Mesothelial cell of epicardium (in vitro differentiated cells): ENCODE measurements at regions not wholly inside any gene's neighbourhood (a gene's known extent, or its start where the extent isn't known, plus 50 kb on each side); places are given as distances from the start of the nearest gene placed in this dataset.

Source experiments
- DNase-seq, 2 experiments: peaks; one replicate each; pipeline ENCODE4 v3.0.0; 2021; ENCODE audit warnings: low spot score in 2 of 2; ENCODE audit not compliant: unreplicated experiment in 2 of 2
- H3K27ac Mint-ChIP-seq: 2 replicates; pipeline ENCODE4 v1.8.0; 2021; ENCODE audit warnings: mixed read lengths
- H3K27me3 Mint-ChIP-seq: 2 replicates; pipeline ENCODE4 v1.8.0; 2021; ENCODE audit warnings: low read depth, mixed read lengths
- H3K36me3 Mint-ChIP-seq: 2 replicates; pipeline ENCODE4 v1.8.0; 2021; ENCODE audit warnings: mixed read lengths
- H3K4me1 Mint-ChIP-seq: 2 replicates; pipeline ENCODE4 v1.8.0; 2021; ENCODE audit warnings: mixed read lengths
- H3K4me3 Mint-ChIP-seq: 2 replicates; pipeline ENCODE4 v1.8.0; 2021; ENCODE audit warnings: mild to moderate bottlenecking, moderate library complexity, mixed read lengths
- H3K9me3 Mint-ChIP-seq: 2 replicates; pipeline ENCODE4 v1.8.0; 2021; ENCODE audit warnings: mixed read lengths
- TF ChIP-seq, protein P1 (sequence below): fragments of 200-600 bp; sonication (generic); IDR thresholded peaks from one replicate; pipeline ENCODE4 v1.5.0; 2021; ENCODE audit warnings: antibody characterized with exemption; ENCODE audit not compliant: unreplicated experiment

- Mint-ChIP-seq H3K27ac (no peak overlapping the region), H3K4me3 (no peak overlapping the region), H3K9me3 (no peaks in the 10 kb centered on the region), H3K27me3 (peaks cover 3% of the 10 kb centered on the region), H3K4me1 (no peaks in the 10 kb centered on the region), H3K36me3 (no peaks in the 10 kb centered on the region)
- no peak for DNase-seq
- TF ChIP-seq, protein P1, sequence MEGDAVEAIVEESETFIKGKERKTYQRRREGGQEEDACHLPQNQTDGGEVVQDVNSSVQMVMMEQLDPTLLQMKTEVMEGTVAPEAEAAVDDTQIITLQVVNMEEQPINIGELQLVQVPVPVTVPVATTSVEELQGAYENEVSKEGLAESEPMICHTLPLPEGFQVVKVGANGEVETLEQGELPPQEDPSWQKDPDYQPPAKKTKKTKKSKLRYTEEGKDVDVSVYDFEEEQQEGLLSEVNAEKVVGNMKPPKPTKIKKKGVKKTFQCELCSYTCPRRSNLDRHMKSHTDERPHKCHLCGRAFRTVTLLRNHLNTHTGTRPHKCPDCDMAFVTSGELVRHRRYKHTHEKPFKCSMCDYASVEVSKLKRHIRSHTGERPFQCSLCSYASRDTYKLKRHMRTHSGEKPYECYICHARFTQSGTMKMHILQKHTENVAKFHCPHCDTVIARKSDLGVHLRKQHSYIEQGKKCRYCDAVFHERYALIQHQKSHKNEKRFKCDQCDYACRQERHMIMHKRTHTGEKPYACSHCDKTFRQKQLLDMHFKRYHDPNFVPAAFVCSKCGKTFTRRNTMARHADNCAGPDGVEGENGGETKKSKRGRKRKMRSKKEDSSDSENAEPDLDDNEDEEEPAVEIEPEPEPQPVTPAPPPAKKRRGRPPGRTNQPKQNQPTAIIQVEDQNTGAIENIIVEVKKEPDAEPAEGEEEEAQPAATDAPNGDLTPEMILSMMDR: no peak
Observed at GRCh38 chr4:179001918-179002317, 1559.7 kb upstream of the AGA start.

- Mint-ChIP-seq H3K4me3 (no peak overlapping the region), H3K4me1 (no peaks in the 10 kb centered on the region), H3K9me3 (no peaks in the 10 kb centered on the region), H3K36me3 (no peaks in the 10 kb centered on the region), H3K27ac (no peak overlapping the region), H3K27me3 (peaks cover 3% of the 10 kb centered on the region)
- no peak for DNase-seq
- TF ChIP-seq, protein P1: no peak
Observed at GRCh38 chr4:179007755-179008154, 1565.5 kb upstream of the AGA start.

GRCh38 chr4:179017581-179017980 lies 1575.3 kb upstream of the AGA start:
- peaks cover 16% of the 10 kb centered on the region for H3K9me3 Mint-ChIP-seq
- H3K4me3 Mint-ChIP-seq: no peak overlapping the region
- TF ChIP-seq, protein P1: no peak
- peaks cover 2% of the 10 kb centered on the region for H3K27me3 Mint-ChIP-seq
- DNase-seq: no peak
- H3K36me3 Mint-ChIP-seq: no peaks in the 10 kb centered on the region
- H3K27ac Mint-ChIP-seq: no peak overlapping the region
- H3K4me1 Mint-ChIP-seq: no peaks in the 10 kb centered on the region

DNA sequence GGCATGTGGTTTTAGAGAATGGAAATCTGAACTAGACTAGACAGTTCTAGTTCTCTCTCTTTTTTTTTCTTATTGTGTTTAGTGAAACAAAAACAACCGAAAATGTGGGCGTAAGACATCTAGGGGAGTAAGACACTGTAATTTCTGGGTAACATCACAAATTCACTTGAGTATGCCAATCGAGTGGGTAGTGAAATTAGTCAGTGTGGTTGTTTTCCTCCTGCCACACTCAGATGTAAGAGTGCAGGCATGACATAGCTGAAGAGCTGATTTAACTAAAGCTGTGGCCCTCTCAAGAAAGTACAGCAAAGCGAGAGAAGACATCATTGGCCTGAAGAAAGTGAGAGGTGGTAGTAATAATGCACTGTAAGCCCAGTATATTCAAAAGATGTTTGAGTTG lies 1585.3 kb upstream of the AGA start:
- Mint-ChIP-seq H3K27ac (no peak overlapping the region), H3K4me3 (no peak overlapping the region), H3K9me3 (peaks cover 9% of the 10 kb centered on the region), H3K4me1 (peaks cover 4% of the 10 kb centered on the region), H3K27me3 (peaks cover 2% of the 10 kb centered on the region), H3K36me3 (no peaks in the 10 kb centered on the region)
- TF ChIP-seq, protein P1: no peak
- no peak for DNase-seq

DNA sequence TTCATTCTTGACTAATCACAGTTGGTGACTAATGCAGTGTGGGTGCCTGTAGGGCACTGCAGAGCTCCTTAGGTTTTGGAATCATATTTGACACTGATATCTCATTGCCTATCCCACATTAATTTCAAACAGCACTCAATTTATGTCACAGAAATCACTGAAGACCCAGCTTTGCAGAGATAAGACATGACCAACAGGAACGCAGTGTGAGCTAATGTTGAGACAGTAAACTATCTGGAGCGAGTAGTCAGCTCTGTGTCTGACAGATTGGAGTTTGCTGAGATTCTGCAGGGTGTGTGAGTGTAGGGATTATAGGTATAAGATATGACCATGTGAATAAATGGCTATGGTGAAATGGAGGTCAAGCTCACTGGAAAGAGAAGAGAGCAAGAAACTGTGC lies 1586.1 kb upstream of the AGA start:
- H3K27me3 Mint-ChIP-seq: peaks cover 2% of the 10 kb centered on the region
- no peak overlapping the region for H3K4me3 Mint-ChIP-seq
- peaks cover 13% of the 10 kb centered on the region for H3K9me3 Mint-ChIP-seq
- no peak for DNase-seq
- H3K4me1 Mint-ChIP-seq: peaks cover 4% of the 10 kb centered on the region
- no peak overlapping the region for H3K27ac Mint-ChIP-seq
- no peaks in the 10 kb centered on the region for H3K36me3 Mint-ChIP-seq
- TF ChIP-seq, protein P1: no peak

- Mint-ChIP-seq H3K36me3 (no peaks in the 10 kb centered on the region), H3K4me1 (peaks cover 4% of the 10 kb centered on the region), H3K9me3 (peaks cover 13% of the 10 kb centered on the region), H3K4me3 (no peak overlapping the region), H3K27me3 (peaks cover 2% of the 10 kb centered on the region), H3K27ac (no peak overlapping the region)
- DNase-seq: no peak
- TF ChIP-seq, protein P1: no peak
Observed at GRCh38 chr4:179029683-179030082, 1587.4 kb upstream of the AGA start.
